NCI-H1436 (cell line): ENCODE measurements at regions not wholly inside any gene's neighbourhood (a gene's known extent, or its start where the extent isn't known, plus 50 kb on each side); places are given as distances from the start of the nearest gene placed in this dataset.
"Not testable (repeated sequence)": the region's sequence is repeated elsewhere in the genome, so short reads cannot be mapped to it uniquely, and the experiment has no call there.

ENCODE experiments used
- DNase-seq: peaks from one replicate; lab custom pipeline; 2025; lab: John Stamatoyannopoulos, UW

GRCh38 chr14:54010981-54011380 is 54.4 kb upstream of the BMP4 start:
- DNase-seq = no peak

- no peak for DNase-seq
Measured at GRCh38 chr14:54023027-54023426, 66.4 kb upstream of the BMP4 start.

- no peak for DNase-seq
Measured at GRCh38 chr14:54025661-54026060, 69.0 kb upstream of the BMP4 start.

- DNase-seq = no peak
Measured at GRCh38 chr14:54026671-54027070, 70.0 kb upstream of the BMP4 start.

DNA sequence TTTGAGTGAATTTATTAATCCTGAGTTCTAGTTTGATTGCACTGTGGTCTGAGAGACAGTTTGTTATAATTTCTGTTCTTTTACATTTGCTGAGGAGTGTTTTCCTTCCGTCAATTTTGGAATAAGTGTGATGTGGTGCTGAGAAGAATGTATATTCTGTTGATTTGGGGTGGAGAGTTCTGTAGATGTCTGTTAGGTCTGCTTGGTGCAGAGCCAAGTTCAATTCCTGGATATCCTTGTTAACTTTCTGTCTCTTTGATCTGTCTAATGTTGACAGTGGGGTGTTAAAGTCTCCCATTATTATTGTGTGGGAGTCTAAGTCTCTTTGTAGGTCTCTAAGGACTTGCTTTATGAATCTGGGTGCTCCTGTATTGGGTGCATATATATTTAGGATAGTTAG is 74.4 kb upstream of the BMP4 start:
- DNase-seq = not testable (repeated sequence)

GRCh38 chr14:54033285-54033684 is 76.7 kb upstream of the BMP4 start:
- DNase-seq = not testable (repeated sequence)

DNA sequence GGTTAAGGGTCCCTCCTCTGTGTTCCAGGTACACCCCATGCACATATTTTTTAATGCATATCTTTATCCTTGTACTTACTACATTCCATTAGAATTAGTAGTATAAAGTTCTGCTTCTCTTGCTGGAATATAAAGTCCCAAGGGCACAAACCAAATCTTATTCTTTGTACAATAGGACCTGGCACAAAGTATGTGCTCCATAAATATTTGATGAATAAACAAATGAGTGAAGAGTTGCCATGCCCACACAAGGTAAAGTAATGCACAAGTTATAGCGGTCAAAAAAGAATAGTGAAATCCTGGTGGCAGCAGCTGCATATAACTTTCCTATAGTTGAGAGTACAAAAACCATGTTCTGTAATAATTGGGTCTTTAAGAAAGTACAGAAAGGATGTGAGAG is 82.1 kb upstream of the BMP4 start:
- no peak for DNase-seq

DNA sequence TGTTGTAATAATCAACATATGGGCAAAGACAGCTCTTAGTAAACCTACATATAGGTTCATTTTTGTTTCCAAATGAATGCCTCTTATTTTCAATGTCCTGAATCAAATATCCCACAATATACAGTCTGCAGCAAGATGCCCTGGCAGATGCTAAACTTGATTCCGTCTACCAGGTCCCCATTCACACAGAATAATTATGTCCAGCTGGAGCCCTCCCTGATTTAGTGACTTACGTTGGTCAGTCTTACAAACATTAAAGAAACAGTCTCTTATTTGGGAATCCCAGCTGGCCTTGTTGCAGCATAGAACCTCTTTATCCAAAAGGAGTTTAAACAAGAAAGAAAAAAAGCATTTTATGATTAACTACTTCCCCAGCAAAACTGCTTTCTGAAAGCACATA is 82.7 kb upstream of the BMP4 start:
- no peak for DNase-seq

DNA sequence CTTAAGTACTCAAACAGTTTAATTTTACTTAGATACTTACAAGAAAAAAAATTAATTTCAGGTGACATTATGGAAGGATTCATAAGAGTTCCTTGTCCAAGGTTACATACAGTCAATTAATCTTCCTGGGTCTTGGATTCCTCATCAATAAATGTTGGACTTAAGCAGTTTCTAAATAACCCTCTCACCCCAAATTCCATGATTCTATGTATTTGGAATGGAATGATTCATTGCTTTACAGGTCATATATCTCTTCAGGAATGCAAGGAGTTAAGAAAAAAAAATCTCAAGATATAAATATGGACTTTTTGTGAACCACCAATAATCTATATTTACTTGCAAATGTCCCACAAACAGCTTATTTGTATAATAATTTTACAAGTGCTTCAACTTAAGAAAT is 84.2 kb upstream of the BMP4 start:
- DNase-seq = no peak

DNA sequence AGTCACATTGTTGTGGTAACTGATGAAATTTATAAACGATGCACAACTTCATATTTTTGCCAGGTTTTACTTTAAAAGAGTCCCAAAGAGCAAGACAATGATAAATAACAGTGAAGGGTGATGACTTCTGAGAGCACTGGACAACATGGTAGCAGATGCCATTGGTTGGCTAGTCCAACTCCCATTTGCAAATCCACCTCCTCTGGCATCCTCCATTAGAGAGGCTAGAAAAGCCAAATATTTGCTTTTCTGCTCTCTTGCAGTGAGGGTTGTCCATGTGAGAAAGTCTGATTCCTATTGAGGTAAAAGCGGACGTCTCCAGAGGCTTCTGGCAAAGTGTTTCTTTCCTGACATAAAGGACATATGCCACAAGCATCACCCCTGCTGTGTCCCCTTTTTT is 89.6 kb upstream of the BMP4 start:
- DNase-seq = no peak

- no peak for DNase-seq
Measured at GRCh38 chr14:54047645-54048308, 91.2 kb upstream of the BMP4 start.

DNA sequence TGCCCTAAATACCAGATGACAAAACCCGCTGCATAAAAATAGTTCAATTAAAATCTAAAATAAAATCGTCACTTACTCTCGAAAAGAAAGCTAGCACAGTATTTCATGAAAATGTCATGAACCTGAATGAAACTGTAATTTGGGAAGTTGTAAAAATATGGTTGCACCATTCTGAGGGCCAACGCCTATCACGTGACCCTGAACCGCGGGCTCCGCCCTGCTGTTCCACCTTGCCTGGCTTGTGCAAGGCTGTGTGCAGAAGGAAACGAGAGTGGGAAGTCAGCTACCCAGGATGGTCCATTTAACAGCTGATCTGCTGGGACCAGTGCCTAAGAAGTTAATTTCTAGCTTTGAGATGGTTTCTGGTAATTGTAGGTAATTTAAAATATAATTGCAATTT is 91.7 kb upstream of the BMP4 start:
- no peak for DNase-seq

DNA sequence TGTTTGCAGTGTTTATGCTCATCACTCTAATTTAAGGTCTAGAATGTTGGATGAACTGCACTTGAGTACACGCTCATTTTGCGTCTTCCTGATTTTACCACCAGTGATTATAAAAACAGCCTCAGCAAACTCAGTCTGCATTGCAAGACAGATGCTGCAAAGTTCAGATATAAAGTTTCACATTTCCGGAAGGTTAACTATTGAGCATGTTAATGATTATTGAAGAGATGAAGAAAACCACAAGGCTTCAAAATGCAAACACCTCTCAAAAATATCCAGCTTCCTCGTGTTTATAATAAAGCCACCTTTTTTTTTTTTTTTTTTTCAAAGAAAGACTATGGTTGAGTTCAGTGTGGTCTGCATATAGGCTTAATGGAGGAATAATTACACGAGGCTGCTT is 92.1 kb upstream of the BMP4 start:
- no peak for DNase-seq

DNA sequence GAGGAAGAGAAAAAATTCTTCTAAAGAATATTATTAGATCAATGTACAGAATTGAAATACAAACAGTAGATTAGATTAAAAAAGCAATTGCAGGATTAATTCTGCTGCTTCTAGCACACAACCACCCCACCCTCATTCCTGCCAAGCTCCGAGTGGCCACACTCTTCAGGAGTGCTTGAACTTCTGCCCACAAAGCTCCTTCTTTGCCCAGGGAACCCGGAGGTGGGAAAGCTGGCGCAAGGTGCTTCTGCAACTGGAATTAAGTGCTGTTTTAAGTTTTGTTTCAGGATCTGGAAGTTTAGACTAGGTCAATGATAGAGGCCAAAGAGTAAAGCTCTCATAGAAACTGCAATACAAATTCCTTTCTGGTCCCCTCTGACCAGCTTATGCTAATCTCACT is 94.1 kb upstream of the BMP4 start:
- DNase-seq = no peak

DNA sequence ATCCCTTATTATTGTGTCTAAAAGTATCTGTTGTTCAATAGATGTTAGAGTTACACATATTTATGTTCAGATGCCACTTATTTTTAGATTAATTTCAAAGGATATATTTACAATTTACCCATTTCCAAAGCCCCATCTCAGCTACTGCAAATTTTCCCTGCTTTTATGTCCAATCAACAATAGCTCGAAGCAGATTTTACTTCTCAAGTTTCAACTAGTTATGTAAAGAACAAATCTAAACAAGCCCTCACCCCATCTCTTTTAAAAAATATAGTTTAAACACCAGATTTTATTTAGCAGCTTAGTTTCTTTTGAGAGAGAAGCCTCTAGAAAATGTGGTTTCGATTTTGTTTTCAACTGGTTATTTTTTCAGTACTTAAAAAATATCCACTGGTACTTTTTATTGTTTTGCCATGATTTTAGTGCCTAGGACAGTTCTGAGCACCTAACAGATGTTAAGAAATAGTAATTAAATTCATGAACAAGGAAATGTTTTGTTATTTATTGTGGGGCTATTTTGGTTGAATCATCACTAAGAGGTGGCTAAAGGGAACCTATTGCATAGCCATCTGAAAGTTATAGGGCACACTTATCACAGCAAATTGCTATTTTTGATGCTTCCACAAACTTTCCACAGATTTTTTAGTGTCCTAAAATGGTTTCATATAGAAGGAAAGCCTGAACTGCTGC is 96.2 kb upstream of the BMP4 start:
- DNase-seq = no peak

- no peak for DNase-seq
Measured at GRCh38 chr14:54053386-54053745, 96.7 kb upstream of the BMP4 start.

DNA sequence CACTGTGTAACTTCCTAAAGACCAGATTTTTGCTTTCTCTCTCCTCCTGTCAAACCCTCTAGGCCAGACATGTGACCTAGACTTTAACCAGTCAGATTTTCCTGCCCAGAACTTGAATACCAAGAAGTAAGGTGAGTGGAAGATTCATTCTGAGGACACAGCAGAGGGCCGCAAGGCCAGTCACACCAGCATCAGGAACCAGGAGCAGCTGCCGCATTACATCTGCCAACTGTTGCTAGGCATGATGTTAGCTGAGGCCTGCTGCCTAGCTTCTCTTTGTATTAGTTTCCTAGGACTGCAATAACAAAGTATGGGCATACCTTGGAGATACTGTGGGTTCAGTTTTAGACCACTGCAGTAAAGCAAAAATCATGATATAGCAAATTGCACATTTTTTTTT is 101.9 kb upstream of the BMP4 start:
- no peak for DNase-seq

- DNase-seq = no peak
Measured at GRCh38 chr14:54083549-54084239, 127.1 kb upstream of the BMP4 start.

- no peak for DNase-seq
Measured at GRCh38 chr14:54085232-54085761, 128.7 kb upstream of the BMP4 start.

DNA sequence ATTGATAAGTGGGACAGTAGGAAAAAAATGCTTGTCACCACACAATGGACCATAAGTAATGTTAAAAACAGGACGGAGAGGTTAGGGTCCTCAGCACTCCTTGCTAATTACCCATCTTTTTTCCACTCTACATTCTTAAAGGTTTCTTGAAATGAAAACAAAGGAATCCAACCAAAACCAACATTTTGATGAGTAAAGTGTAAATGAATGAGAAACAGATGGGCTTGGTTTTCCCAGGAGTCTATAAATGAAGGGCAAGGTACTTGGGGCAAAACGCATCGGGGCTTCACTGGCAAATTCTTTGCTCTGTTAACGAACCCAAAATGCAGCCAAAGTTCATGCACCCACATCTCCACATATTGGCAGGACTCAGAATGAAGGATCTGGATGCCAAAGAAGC is 129.2 kb upstream of the BMP4 start:
- no peak for DNase-seq

DNA sequence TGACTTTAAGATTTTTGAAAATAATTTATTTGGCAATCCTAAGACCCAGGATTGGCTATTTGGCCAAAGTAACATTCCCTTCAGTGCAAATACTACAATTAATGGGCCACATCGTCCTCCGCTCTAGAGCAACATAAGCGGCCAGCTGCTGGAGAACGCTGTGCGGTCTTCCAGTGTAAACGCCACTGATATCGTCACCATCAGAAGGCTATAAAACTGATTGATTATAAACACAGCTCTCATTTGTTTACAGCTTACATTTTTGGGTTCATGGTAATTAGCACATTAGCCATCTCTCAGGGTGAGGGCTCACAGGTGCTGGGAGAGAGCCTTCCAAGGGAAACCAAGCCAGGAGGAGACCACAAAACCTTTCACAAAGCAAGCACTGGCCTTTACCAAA is 130.1 kb upstream of the BMP4 start:
- DNase-seq = no peak

DNA sequence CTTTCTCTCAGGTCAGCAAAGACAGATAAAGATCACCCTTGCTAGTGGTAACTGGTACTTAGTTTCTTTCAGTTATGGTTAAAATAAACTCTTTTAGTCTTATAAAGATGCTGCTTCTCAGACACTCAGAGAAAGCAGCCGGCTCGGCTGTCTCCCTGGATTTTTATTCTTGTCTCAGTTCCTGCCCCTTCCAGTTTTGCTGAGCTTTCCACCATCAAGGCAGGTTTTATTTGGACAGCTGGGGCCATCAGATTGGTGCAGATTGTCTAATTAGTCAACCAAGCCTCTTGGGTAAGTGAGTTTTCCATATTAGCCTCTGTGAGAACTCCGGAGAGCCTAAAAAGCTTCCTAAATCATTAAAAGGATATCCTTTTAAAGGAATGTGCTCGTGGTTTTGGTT is 130.8 kb upstream of the BMP4 start:
- no peak for DNase-seq

- no peak for DNase-seq
Measured at GRCh38 chr14:54088271-54088670, 131.6 kb upstream of the BMP4 start.
